Kidney capillary endothelial cell (primary cell): ENCODE measurements at regions not wholly inside any gene's neighbourhood (a gene's known extent, or its start where the extent isn't known, plus 50 kb on each side); places are given as distances from the start of the nearest gene placed in this dataset.
"Not testable (repeated sequence)": the region's sequence is repeated elsewhere in the genome, so short reads cannot be mapped to it uniquely, and the experiment has no call there.

Experiments
- DNase-seq: peaks from one replicate; pipeline ENCODE4 v3.0.0-alpha.2; 2018; ENCODE audit warnings: low spot score

- DNase-seq: no peak
These were observed 151.3 kb upstream of the BEND6 start for GRCh38 chr6:56803594-56803993.

- no peak for DNase-seq
These were observed 152.3 kb upstream of the BEND6 start for GRCh38 chr6:56802584-56802983.

GRCh38 chr6:56799989-56800388, 154.9 kb upstream of the BEND6 start:
- no peak for DNase-seq

GRCh38 chr6:56798163-56798562, 155.5 kb upstream of the DST start:
- DNase-seq: no peak

- no peak for DNase-seq
These were observed 153.5 kb upstream of the DST start for GRCh38 chr6:56796196-56796532.

- no peak for DNase-seq
These were observed 152.9 kb upstream of the DST start for GRCh38 chr6:56795466-56796195.

- no peak for DNase-seq
These were observed 151.7 kb upstream of the DST start for GRCh38 chr6:56794421-56794820.

- DNase-seq: no peak
These were observed 151.2 kb upstream of the DST start for GRCh38 chr6:56793938-56794337.

- DNase-seq: no peak
These were observed 147.7 kb upstream of the DST start for GRCh38 chr6:56790414-56790813.

- no peak for DNase-seq
These were observed 147.2 kb upstream of the DST start for GRCh38 chr6:56789879-56790278.

GRCh38 chr6:56789342-56789741, 146.7 kb upstream of the DST start:
- no peak for DNase-seq

- DNase-seq: no peak
These were observed 144.5 kb upstream of the DST start for GRCh38 chr6:56787209-56787608.

- no peak for DNase-seq
These were observed 143.6 kb upstream of the DST start for GRCh38 chr6:56786256-56786655.

- not testable (repeated sequence) for DNase-seq
These were observed 142.8 kb upstream of the DST start for GRCh38 chr6:56785536-56785935.

GRCh38 chr6:56780109-56780508, 137.4 kb upstream of the DST start:
- not testable (repeated sequence) for DNase-seq

GRCh38 chr6:56778503-56778902, 135.8 kb upstream of the DST start:
- not testable (repeated sequence) for DNase-seq

- DNase-seq: no peak
These were observed 132.9 kb upstream of the DST start for GRCh38 chr6:56775498-56776166.

- DNase-seq: no peak
These were observed 130.1 kb upstream of the DST start for GRCh38 chr6:56772737-56773184.

GRCh38 chr6:56771929-56772607, 129.4 kb upstream of the DST start:
- DNase-seq: no peak

- DNase-seq: no peak
These were observed 128.5 kb upstream of the DST start for GRCh38 chr6:56771189-56771588.

GRCh38 chr6:56770011-56770520, 127.4 kb upstream of the DST start:
- no peak for DNase-seq

GRCh38 chr6:56767892-56768531, 125.3 kb upstream of the DST start:
- no peak for DNase-seq

- no peak for DNase-seq
These were observed 124.7 kb upstream of the DST start for GRCh38 chr6:56767435-56767834.
